Heart right ventricle (tissue), 16 donors: ENCODE measurements at regions not wholly inside any gene's neighbourhood (a gene's known extent, or its start where the extent isn't known, plus 50 kb on each side); places are given as distances from the start of the nearest gene placed in this dataset.

Source experiments
- ATAC-seq, 8 donors: fragments of 200-7000 bp; cut with Tn5 transposase; one replicate each; pipeline ENCODE4 v1.9.1; 2020; ENCODE audit warnings: mild to moderate bottlenecking in 8 of 8, moderate library complexity in 8 of 8, moderate number of reproducible peaks in 1 of 8
- DNase-seq, 2 donors: peaks; one replicate each; pipeline ENCODE4 v3.0.0-alpha.2; 2020
- H3K27ac ChIP-seq, 10 donors: fragments of 200-600 bp; sonication (generic) in 2 of 10; one replicate each; pipeline versions ENCODE4 v1.5.0 to v1.8.0; 2020 to 2022; ENCODE audit warnings: mild to moderate bottlenecking in 3 of 10
- H3K27me3 ChIP-seq, 7 donors: fragments of 200-600 bp; one replicate each; pipeline ENCODE4 v1.8.0; 2021 to 2022; ENCODE audit warnings: mild to moderate bottlenecking in 2 of 7
- H3K36me3 ChIP-seq, 9 donors: fragments of 200-600 bp; sonication (generic) in 1 of 9; one replicate each; pipeline versions ENCODE4 v1.5.0 to v1.8.0; 2020 to 2022; ENCODE audit warnings: mild to moderate bottlenecking in 2 of 9
- H3K4me1 ChIP-seq, 9 donors: fragments of 200-600 bp; sonication (generic) in 1 of 9; one replicate each; pipeline versions ENCODE4 v1.5.0 to v1.8.0; 2020 to 2022; ENCODE audit warnings: mild to moderate bottlenecking in 4 of 9
- H3K4me3 ChIP-seq, 10 donors: fragments of 200-600 bp; sonication (generic) in 2 of 10; one replicate each; pipeline versions ENCODE4 v1.5.0 to v1.8.0; 2020 to 2022; ENCODE audit warnings: mild to moderate bottlenecking in 7 of 10, moderate library complexity in 2 of 10
- H3K9me3 ChIP-seq, 11 donors: fragments of 200-600 bp in 10 of 11; sonication (generic) in 2 of 11; one replicate each; pipeline versions ENCODE4 v1.5.0 to v1.8.0; 2013 to 2022; ENCODE audit warnings: mild to moderate bottlenecking in 2 of 11, control low read depth in 1 of 11, moderate library complexity in 1 of 11
- CTCF ChIP-seq, 9 donors: fragments of 200-600 bp; sonication (generic) in 2 of 9; IDR thresholded peaks; one replicate each; pipeline versions ENCODE4 v1.5.0 to v1.8.0; 2021 to 2022; ENCODE audit warnings: antibody characterized with exemption in 9 of 9, mild to moderate bottlenecking in 5 of 9, moderate library complexity in 1 of 9
- WGBS, 2 donors: extraction: QIAGEN DNeasy Blood & Tissue Kit; methylation state at CpG; one replicate each; pipeline ENCODE4 v1.1.7; 2013; ENCODE audit warnings: inconsistent platforms in 1 of 2; 5-methylcytosine and 5-hydroxymethylcytosine counted together
- intact Hi-C, 10 donors: fragments of 100-400 bp; cut with DNase I; formaldehyde crosslinking; loops; one replicate each; pipeline versions ENCODE4 v1.11.1 to v1.14.2; 2022
- donor health status: Arrhythmogenic right ventricular cardiomyopathy.
- donor health status: ischemic (EF 13 %, LVEDD 7.1; RV severe dilation, severe dysfunction).
- donor health status: healthy with polysubstance abuse.
- donor health status: DM: no; HTN: yes; CAD: no.
- donor health status: DM: no; HTN: no; CAD: no.
- donor health status: ischemic (EF 25% LVEDD 6.9; RV normal size, moderate dysfunction).
- donor health status: ischemic (EF 25% LVEDD 5.7; RV mildly dilated, moderate dysfunction).
- donor health status: healthy.
- donor health status: DM: yes; HTN: yes; CAD: no.
- donor health status: Ischemic cardiomyopathy.
- donor health status: ischemic (EF 35%, LVEDD 5.7; RV mildly dilated, moderate dysfunction).
- donor health status: nonischemic (EF 11% LVEDD 7.7; RV severe dilation, severe dysfunction).
- donor health status: DM: yes; HTN: yes; CAD: no.
- donor health status: PGD.
- donor health status: ischemic (EF 29% LVEDD 5.4; RV normal size, mild dysfunction).
- donor health status: nonischemic (EF 23%, LVEDD 6.1; RV moderate dilation, normal function).

DNA sequence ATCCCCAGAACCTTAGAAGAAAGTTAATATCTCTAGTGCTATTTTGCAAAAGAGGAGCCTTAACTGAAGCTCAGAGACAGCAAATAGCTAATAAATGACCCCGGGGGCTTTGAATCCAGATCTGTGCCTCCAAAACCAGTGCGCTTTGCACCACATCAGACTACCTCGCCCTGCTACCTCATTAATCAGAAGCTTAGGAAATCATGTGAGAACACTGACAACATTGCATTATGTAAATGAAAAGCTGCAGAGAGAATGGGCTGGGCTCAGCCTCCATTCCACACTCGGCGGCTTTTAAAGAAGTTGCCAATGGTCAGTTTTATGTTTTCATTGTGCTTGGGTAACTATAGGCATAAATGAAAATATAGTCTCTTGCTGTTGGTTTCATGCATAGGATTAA lies 54.0 kb upstream of the STMND1 start:
- no peak for DNase-seq
- no peak for ATAC-seq
- Histone ChIP-seq H3K9me3 (no peaks in the 10 kb centered on the region), H3K27ac (no peak overlapping the region), H3K4me1 (peaks cover 0 to 15% (median 0%) of the 10 kb centered on the region in 9 donors), H3K4me3 (no peak overlapping the region), H3K27me3 (peaks cover 0 to 17% (median 0%) of the 10 kb centered on the region in 7 donors), H3K36me3 (no peaks in the 10 kb centered on the region)
- intact Hi-C loops, result no loop called here
- WGBS, 2 donors, result 91 to 92% methylated on average over 5 of the region's 5 CpGs
- no peak for TF ChIP-seq CTCF (IDR thresholded peaks at IDR 0.05)

GRCh38 chr6:17045581-17046322 lies 56.1 kb upstream of the STMND1 start:
- TF ChIP-seq CTCF (IDR thresholded peaks at IDR 0.05), result no peak
- Histone ChIP-seq H3K4me1 (peaks cover 0 to 20% (median 0%) of the 10 kb centered on the region in 9 donors), H3K36me3 (no peaks in the 10 kb centered on the region), H3K4me3 (no peak overlapping the region), H3K27me3 (peaks cover 0 to 17% (median 0%) of the 10 kb centered on the region in 7 donors), H3K9me3 (no peaks in the 10 kb centered on the region), H3K27ac (peak overlapping the region in 6 of 10 donors; percentile 2 to 63 (median 38))
- 32 to 41% methylated on average over 4 of the region's 4 CpGs for WGBS, 2 donors
- ATAC-seq, result peak in 4 of 8 donors; percentile 47 to 64 (median 51)
- intact Hi-C loops, result no loop called here
- DNase-seq, result peak in 1 of 2 donors; percentile 10

DNA sequence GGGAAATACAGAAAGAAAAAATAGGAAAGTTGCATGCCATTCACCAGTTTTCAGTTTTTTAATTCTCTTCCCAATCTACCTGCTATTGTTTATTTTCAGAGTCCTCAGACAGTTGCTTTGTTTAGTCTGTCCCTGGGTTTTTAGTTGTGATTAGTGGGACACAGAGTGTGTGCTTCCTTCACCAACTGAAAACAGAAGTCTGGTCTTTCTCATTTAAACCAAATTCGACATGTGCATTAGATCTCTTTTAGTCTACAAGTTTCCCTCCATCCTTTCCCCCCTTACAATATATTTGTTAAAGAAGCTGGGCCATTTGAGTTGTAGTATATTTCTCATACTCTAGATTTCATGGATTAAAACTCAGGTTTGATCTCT lies 58.7 kb upstream of the STMND1 start:
- no peaks in the 10 kb centered on the region for H3K9me3 ChIP-seq
- no peaks in the 10 kb centered on the region for H3K36me3 ChIP-seq
- peaks cover 0 to 17% (median 0%) of the 10 kb centered on the region in 7 donors for H3K27me3 ChIP-seq
- no peak for ATAC-seq
- TF ChIP-seq CTCF (IDR thresholded peaks at IDR 0.05), result no peak
- no peak overlapping the region for H3K4me3 ChIP-seq
- intact Hi-C loops, result no loop called here
- WGBS, 2 donors, result 51 to 60% methylated on average over 1 of the region's 1 CpG
- no peak for DNase-seq
- peaks cover 0 to 20% (median 0%) of the 10 kb centered on the region in 9 donors for H3K4me1 ChIP-seq
- no peak overlapping the region for H3K27ac ChIP-seq

GRCh38 chr6:17042422-17043147 lies 59.3 kb upstream of the STMND1 start:
- intact Hi-C loops, result no loop called here
- ATAC-seq, result peak in 6 of 8 donors; percentile 42 to 78 (median 66)
- peak in 1 of 2 donors; percentile 17 for DNase-seq
- Histone ChIP-seq H3K27me3 (peaks cover 0 to 17% (median 0%) of the 10 kb centered on the region in 7 donors), H3K4me1 (peaks cover 0 to 20% (median 0%) of the 10 kb centered on the region in 9 donors), H3K9me3 (no peaks in the 10 kb centered on the region), H3K27ac (no peak overlapping the region), H3K36me3 (no peaks in the 10 kb centered on the region), H3K4me3 (peak overlapping the region in 1 of 10 donors; percentile 7)
- peak in 5 of 9 donors; percentile 9 to 56 (median 44) for TF ChIP-seq CTCF (IDR thresholded peaks at IDR 0.05)
- WGBS, 2 donors, result 5 to 7% methylated on average over 5 of the region's 5 CpGs
